HG02571 (cell line): ENCODE measurements at regions not wholly inside any gene's neighbourhood (a gene's known extent, or its start where the extent isn't known, plus 50 kb on each side); places are given as distances from the start of the nearest gene placed in this dataset.

Experiments used
- ATAC-seq: cut with Tn5 transposase; IDR thresholded peaks from one replicate; pipeline ENCODE4 v1.9.1; 2021; ENCODE audit warnings: mild to moderate bottlenecking, moderate library complexity; ENCODE audit not compliant: unreplicated experiment

GRCh38 chr15:98582900-98583554, 65.3 kb upstream of the IGF1R start:
- no peak for ATAC-seq

- no peak for ATAC-seq
Observed at GRCh38 chr15:98583771-98584430, 64.4 kb upstream of the IGF1R start.

- no peak for ATAC-seq
Observed at GRCh38 chr15:98586066-98586465, 62.3 kb upstream of the IGF1R start.

GRCh38 chr15:98592136-98592535, 56.2 kb upstream of the IGF1R start:
- no peak for ATAC-seq

- ATAC-seq = no peak
Observed at GRCh38 chr15:98596131-98596530, 52.2 kb upstream of the IGF1R start.

- ATAC-seq = no peak
Observed at GRCh38 chr15:98596885-98597392, 51.4 kb upstream of the IGF1R start.

- ATAC-seq = no peak
Observed at GRCh38 chr15:98597666-98598065, 50.7 kb upstream of the IGF1R start.
